A549 (cell line): ENCODE measurements at regions not wholly inside any gene's neighbourhood (a gene's known extent, or its start where the extent isn't known, plus 50 kb on each side); places are given as distances from the start of the nearest gene placed in this dataset.

Experiments
- ATAC-seq, 2 experiments: fragments of 200-7000 bp in 1 of 2; fragments of >200 bp in 1 of 2; cut with Nextera tagmentation in 1 of 2; cut with Tn5 transposase in 1 of 2; 3 replicates each; pipeline versions ENCODE4 v1.8.0 to v1.9.1; 2018 to 2020; ENCODE audit warnings: mild to moderate bottlenecking in 1 of 2, moderate library complexity in 1 of 2
- CTCF ChIA-PET: fragments of 300-600 bp; sonication (Branson Sonifier 250); formaldehyde crosslinking; extraction: SDS; loops from one replicate; lab custom pipeline; 2021; ENCODE audit warnings: antibody characterized with exemption, inconsistent platforms; lab: Yijun Ruan, JAX
- POLR2A ChIA-PET: fragments of 350-600 bp; formaldehyde crosslinking; extraction: SDS; loops from one replicate; lab custom pipeline; 2021; ENCODE audit warnings: antibody characterized with exemption, inconsistent platforms; lab: Yijun Ruan, JAX
- DNase-seq, 2 experiments: peaks; one replicate each; pipeline versions ENCODE4 v3.0.0 to v3.0.0-alpha.2; 2011 to 2016; ENCODE audit warnings: low read depth in 1 of 2, low spot score in 1 of 2
- FAIRE-seq: peaks from 2 replicates; lab custom pipeline; 2011; peaks lifted over from hg19 to GRCh38; lab: Jason Lieb, UNC
- H3K27ac ChIP-seq, 2 experiments: fragments of >200 bp; sonication (Bioruptor Twin); formaldehyde crosslinking; 3 replicates each; pipeline ENCODE4 v1.5.1; 2016 to 2017
- H3K4me1 ChIP-seq: fragments of >200 bp; sonication (Bioruptor Twin); formaldehyde crosslinking; 3 replicates; pipeline ENCODE4 v1.6.1; 2016
- H3K4me2 ChIP-seq: fragments of >200 bp; sonication (Bioruptor Twin); formaldehyde crosslinking; 3 replicates; pipeline ENCODE4 v1.6.1; 2016
- H3K4me3 ChIP-seq: fragments of >200 bp; sonication (Bioruptor Twin); formaldehyde crosslinking; 3 replicates; pipeline ENCODE4 v1.5.1; 2016
- H3K9me3 ChIP-seq: fragments of >200 bp; sonication (Bioruptor Twin); formaldehyde crosslinking; 3 replicates; pipeline ENCODE4 v1.6.1; 2016
- BHLHE40 ChIP-seq: IDR thresholded peaks from 2 replicates; pipeline ENCODE4 v1.6.1; 2012; ENCODE audit warnings: low read depth, low read length, inconsistent platforms
- CEBPB ChIP-seq, 2 experiments: fragments of >200 bp in 1 of 2; sonication (Bioruptor Twin) in 1 of 2; formaldehyde crosslinking in 1 of 2; IDR thresholded peaks; 2 replicates each; pipeline ENCODE4 v1.6.1; 2012 to 2016
- CHD2 ChIP-seq: fragments of 150-350 bp; IDR thresholded peaks from 2 replicates; pipeline ENCODE4 v1.6.1; 2014; ENCODE audit warnings: low read length; ENCODE audit not compliant: partially characterized antibody
- ESRRA ChIP-seq: fragments of 150-350 bp; IDR thresholded peaks from 2 replicates; pipeline ENCODE4 v1.6.1; 2014; ENCODE audit warnings: mild to moderate bottlenecking, low read length, borderline replicate concordance
- FOXS1 ChIP-seq: fragments of 250-450 bp; sonication (Bioruptor Pico); IDR thresholded peaks from 2 replicates; pipeline ENCODE4 v1.5.0; 2020; ENCODE audit warnings: mild to moderate bottlenecking, moderate library complexity
- HOXB5 ChIP-seq: fragments of 250-450 bp; sonication (Bioruptor Pico); IDR thresholded peaks from 2 replicates; pipeline ENCODE4 v1.5.0; 2020; ENCODE audit warnings: mild to moderate bottlenecking, moderate library complexity
- JUN ChIP-seq, 2 experiments: fragments of >200 bp; sonication (Bioruptor Twin); formaldehyde crosslinking; IDR thresholded peaks; 2 replicates in 1 of 2; 3 replicates in 1 of 2; pipeline ENCODE4 v1.6.1; 2016 to 2017
- MAFK ChIP-seq: fragments of 450-650 bp; IDR thresholded peaks from 2 replicates; pipeline ENCODE4 v1.6.1; 2014; ENCODE audit not compliant: partially characterized antibody
- MAZ ChIP-seq: fragments of 150-350 bp; IDR thresholded peaks from 2 replicates; pipeline ENCODE4 v1.6.1; 2014; ENCODE audit warnings: antibody characterized with exemption, low read depth, low read length, borderline replicate concordance
- NR3C1 ChIP-seq: fragments of >200 bp; sonication (Bioruptor Twin); formaldehyde crosslinking; IDR thresholded peaks from 3 replicates; pipeline ENCODE4 v1.6.1; 2017
- RAD21 ChIP-seq, 2 experiments: fragments of >200 bp in 1 of 2; sonication (Bioruptor Twin) in 1 of 2; formaldehyde crosslinking in 1 of 2; IDR thresholded peaks in 1 of 2; conservative IDR thresholded peaks in 1 of 2; 2 replicates in 1 of 2; 3 replicates in 1 of 2; pipeline ENCODE4 v1.6.1; 2012 to 2018; ENCODE audit warnings: inconsistent platforms in 1 of 2
- RARB ChIP-seq: fragments of 250-450 bp; sonication (Bioruptor Pico); IDR thresholded peaks from 2 replicates; pipeline ENCODE4 v1.8.0; 2021; ENCODE audit warnings: mild to moderate bottlenecking, moderate library complexity
- RCOR1 ChIP-seq: fragments of 150-350 bp; IDR thresholded peaks from 2 replicates; pipeline ENCODE4 v1.6.1; 2014; ENCODE audit warnings: antibody characterized with exemption, low read length, low read depth
- RFX5 ChIP-seq: fragments of 450-650 bp; IDR thresholded peaks from 2 replicates; pipeline ENCODE4 v1.7.1; 2014; ENCODE audit warnings: antibody characterized with exemption, mild to moderate bottlenecking, moderate library complexity
- TFCP2L1 ChIP-seq: fragments of 250-450 bp; sonication (Bioruptor Pico); IDR thresholded peaks from 2 replicates; pipeline ENCODE4 v1.5.0; 2021; ENCODE audit warnings: mild to moderate bottlenecking
- ZNF302 ChIP-seq: fragments of 250-450 bp; sonication (Bioruptor Pico); IDR thresholded peaks from 2 replicates; pipeline ENCODE4 v1.9.0; 2021; ENCODE audit warnings: inconsistent platforms, mild to moderate bottlenecking, moderate library complexity
- ZSCAN20 ChIP-seq: fragments of 250-450 bp; sonication (Bioruptor Pico); IDR thresholded peaks from 2 replicates; pipeline ENCODE4 v1.8.0; 2022; ENCODE audit warnings: mild to moderate bottlenecking, moderate library complexity
- WGBS: methylation state at CpG from one replicate; pipeline ENCODE4 v1.1.6; 2017; ENCODE audit errors: missing lambda C conversion rate; 5-methylcytosine and 5-hydroxymethylcytosine counted together
- TF ChIP-seq, protein P1 (sequence below): fragments of >200 bp; sonication (Bioruptor Twin); formaldehyde crosslinking; IDR thresholded peaks from 3 replicates; pipeline ENCODE4 v1.6.1; 2016
- TF ChIP-seq, protein P2 (sequence below): IDR thresholded peaks from 2 replicates; pipeline ENCODE4 v1.6.1; 2012; ENCODE audit warnings: low read depth, borderline replicate concordance
- TF ChIP-seq, protein P3 (sequence below): fragments of >200 bp; sonication (Bioruptor Twin); formaldehyde crosslinking; IDR thresholded peaks from 2 replicates; pipeline ENCODE4 v1.6.1; 2016
- TF ChIP-seq, protein P4 (sequence below): fragments of 250-450 bp; sonication (Bioruptor Pico); IDR thresholded peaks from 2 replicates; pipeline ENCODE4 v1.5.0; 2021; ENCODE audit warnings: mild to moderate bottlenecking, moderate library complexity, borderline replicate concordance

DNA sequence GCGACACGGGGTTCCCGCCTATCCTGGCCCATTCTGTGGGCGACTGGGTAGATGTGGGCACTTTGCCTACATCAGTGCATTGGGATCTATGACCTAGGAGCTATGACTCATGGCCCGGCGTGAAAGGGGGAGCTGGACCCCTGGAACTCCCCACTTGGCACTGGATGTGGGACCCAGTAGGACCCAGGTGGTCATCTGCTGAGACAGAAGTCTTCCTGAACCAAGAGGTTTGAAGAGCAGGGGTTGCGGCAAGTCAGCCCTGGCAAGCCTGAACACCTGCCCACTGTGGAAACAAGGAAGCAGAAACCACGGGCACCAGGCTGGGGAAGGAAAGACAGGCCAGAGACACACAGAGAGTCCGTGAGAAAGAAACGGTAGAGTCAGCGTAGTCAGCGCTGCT is 656.7 kb downstream of the AJAP1 start:
- Histone ChIP-seq H3K27ac (no peak overlapping the region), H3K4me2 (no peak overlapping the region), H3K4me3 (no peak overlapping the region), H3K4me1 (no peaks in the 10 kb centered on the region), H3K9me3 (no peaks in the 10 kb centered on the region)
- 63% methylated on average over 7 of the region's 12 CpGs for WGBS
- no peak for FAIRE-seq
- ATAC-seq, result no peak
- no peak for DNase-seq
- ChIA-PET CTCF (no interaction called here), POLR2A (no interaction called here)
- TF ChIP-seq ESRRA (no peak), MAZ (no peak), RCOR1 (no peak), ZNF302 (no peak), ZSCAN20 (CRISPR knock-in tag) (no peak)
- TF ChIP-seq, protein P1, sequence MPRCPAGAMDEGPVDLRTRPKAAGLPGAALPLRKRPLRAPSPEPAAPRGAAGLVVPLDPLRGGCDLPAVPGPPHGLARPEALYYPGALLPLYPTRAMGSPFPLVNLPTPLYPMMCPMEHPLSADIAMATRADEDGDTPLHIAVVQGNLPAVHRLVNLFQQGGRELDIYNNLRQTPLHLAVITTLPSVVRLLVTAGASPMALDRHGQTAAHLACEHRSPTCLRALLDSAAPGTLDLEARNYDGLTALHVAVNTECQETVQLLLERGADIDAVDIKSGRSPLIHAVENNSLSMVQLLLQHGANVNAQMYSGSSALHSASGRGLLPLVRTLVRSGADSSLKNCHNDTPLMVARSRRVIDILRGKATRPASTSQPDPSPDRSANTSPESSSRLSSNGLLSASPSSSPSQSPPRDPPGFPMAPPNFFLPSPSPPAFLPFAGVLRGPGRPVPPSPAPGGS, result no peak

DNA sequence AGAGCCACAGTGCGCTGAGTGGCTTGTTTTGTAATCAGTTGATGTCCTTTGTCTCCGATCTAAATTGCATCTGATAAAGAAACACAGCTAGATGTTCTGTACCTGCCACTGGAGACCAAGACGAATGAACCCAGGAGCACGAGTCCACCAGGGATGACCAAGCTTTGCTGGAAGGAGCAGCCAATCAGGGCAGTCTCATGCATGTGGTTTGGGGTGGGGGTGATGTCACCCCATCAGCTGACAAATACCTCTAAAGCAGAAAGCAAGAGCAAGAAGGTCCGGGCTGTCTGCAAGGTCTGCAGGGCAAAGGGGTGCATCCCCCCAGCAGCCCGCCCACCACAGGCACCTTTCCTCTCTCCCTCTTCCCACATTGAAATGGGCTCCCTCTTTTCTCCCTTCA is 653.8 kb downstream of the AJAP1 start:
- Histone ChIP-seq H3K9me3 (no peaks in the 10 kb centered on the region), H3K4me1 (no peaks in the 10 kb centered on the region), H3K27ac (no peak overlapping the region), H3K4me2 (no peak overlapping the region), H3K4me3 (no peak overlapping the region)
- DNase-seq (no peak), FAIRE-seq (no peak), ATAC-seq (no peak)
- POLR2A ChIA-PET, result no interaction called here
- TF ChIP-seq RAD21 (conservative IDR thresholded peaks at IDR 0.05 in 1 of 2, IDR thresholded peaks at IDR 0.05 in 1 of 2) (no peak), RFX5 (no peak), RCOR1 (no peak), MAZ (no peak), CEBPB (IDR thresholded peaks at IDR 0.05) (no peak), RARB (CRISPR knock-in tag) (no peak), HOXB5 (CRISPR knock-in tag) (no peak), TFCP2L1 (CRISPR knock-in tag) (no peak), MAFK (no peak), BHLHE40 (no peak), CHD2 (no peak), FOXS1 (CRISPR knock-in tag) (no peak), NR3C1 (no peak)
- TF ChIP-seq, protein P2, sequence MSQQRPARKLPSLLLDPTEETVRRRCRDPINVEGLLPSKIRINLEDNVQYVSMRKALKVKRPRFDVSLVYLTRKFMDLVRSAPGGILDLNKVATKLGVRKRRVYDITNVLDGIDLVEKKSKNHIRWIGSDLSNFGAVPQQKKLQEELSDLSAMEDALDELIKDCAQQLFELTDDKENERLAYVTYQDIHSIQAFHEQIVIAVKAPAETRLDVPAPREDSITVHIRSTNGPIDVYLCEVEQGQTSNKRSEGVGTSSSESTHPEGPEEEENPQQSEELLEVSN, result no peak
- TF ChIP-seq, protein P3, sequence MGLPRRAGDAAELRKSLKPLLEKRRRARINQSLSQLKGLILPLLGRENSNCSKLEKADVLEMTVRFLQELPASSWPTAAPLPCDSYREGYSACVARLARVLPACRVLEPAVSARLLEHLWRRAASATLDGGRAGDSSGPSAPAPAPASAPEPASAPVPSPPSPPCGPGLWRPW, result no peak
- TF ChIP-seq, protein P4, sequence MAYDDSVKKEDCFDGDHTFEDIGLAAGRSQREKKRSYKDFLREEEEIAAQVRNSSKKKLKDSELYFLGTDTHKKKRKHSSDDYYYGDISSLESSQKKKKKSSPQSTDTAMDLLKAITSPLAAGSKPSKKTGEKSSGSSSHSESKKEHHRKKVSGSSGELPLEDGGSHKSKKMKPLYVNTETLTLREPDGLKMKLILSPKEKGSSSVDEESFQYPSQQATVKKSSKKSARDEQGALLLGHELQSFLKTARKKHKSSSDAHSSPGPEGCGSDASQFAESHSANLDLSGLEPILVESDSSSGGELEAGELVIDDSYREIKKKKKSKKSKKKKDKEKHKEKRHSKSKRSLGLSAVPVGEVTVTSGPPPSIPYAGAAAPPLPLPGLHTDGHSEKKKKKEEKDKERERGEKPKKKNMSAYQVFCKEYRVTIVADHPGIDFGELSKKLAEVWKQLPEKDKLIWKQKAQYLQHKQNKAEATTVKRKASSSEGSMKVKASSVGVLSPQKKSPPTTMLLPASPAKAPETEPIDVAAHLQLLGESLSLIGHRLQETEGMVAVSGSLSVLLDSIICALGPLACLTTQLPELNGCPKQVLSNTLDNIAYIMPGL (CRISPR knock-in tag), result no peak
- CTCF ChIA-PET, result no interaction called here
- WGBS, result 14% methylated on average over 4 of the region's 6 CpGs

DNA sequence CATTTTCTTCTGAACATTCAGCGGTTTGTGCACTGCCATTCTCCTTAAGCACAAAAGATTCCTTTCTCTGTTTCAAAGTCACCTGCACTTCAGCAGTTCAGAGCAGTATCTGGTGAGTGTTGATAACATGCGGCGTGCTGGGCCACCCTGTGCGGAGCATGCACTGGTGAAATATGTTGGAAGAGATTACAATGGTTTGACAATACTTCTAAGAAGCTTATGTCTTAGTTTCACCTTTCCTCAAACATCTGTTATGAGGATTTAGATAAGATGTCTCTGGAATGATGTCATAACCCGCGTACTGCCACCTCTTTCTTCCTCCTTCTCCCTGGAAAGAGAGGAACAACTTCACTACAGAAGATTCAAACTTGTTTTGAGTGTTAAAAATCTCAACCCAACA is 650.3 kb downstream of the AJAP1 start:
- WGBS, result 5% methylated on average over 6 of the region's 6 CpGs
- no peaks in the 10 kb centered on the region for H3K4me1 ChIP-seq
- CTCF ChIA-PET, result no interaction called here

More for the DNA sequence above, 650.3 kb downstream of the AJAP1 start:
- FAIRE-seq, result no peak
- no peak for TF ChIP-seq JUN (IDR thresholded peaks at IDR 0.05)
- TF ChIP-seq RARB (CRISPR knock-in tag), result no peak
- no peak for TF ChIP-seq FOXS1 (CRISPR knock-in tag)
- no peak for TF ChIP-seq BHLHE40
- DNase-seq, result no peak
- no peak for ATAC-seq
- Histone ChIP-seq H3K4me3 (no peak overlapping the region), H3K9me3 (no peaks in the 10 kb centered on the region), H3K27ac (no peak overlapping the region), H3K4me2 (no peak overlapping the region)
- POLR2A ChIA-PET, result no interaction called here
